Liver (tissue), 8 donors: ENCODE measurements at regions not wholly inside any gene's neighbourhood (a gene's known extent, or its start where the extent isn't known, plus 50 kb on each side); places are given as distances from the start of the nearest gene placed in this dataset.

ENCODE experiments used
- DNase-seq: peaks from one replicate; pipeline ENCODE4 v3.0.0-alpha.2; 2017; ENCODE audit warnings: low spot score
- H3K27ac ChIP-seq, 2 donors: one replicate each; pipeline ENCODE4 v1.7.0; 2013; ENCODE audit warnings: inconsistent platforms in 2 of 2, low read length in 2 of 2, control low read depth in 1 of 2, low read depth in 1 of 2, mild to moderate bottlenecking in 1 of 2
- H3K27me3 ChIP-seq, 4 donors: one replicate each; pipeline versions ENCODE4 v1.6.1 to v1.7.0; 2013; ENCODE audit warnings: low read length in 3 of 4, inconsistent platforms in 1 of 4, mild to moderate bottlenecking in 1 of 4, moderate library complexity in 1 of 4; ENCODE audit not compliant: control insufficient read depth in 4 of 4, insufficient read depth in 4 of 4
- H3K36me3 ChIP-seq, 4 donors: one replicate each; pipeline versions ENCODE4 v1.6.1 to v1.7.0; 2013; ENCODE audit warnings: low read length in 3 of 4, mild to moderate bottlenecking in 3 of 4, low read depth in 1 of 4, moderate library complexity in 1 of 4; ENCODE audit not compliant: control insufficient read depth in 4 of 4, insufficient read depth in 3 of 4
- H3K4me1 ChIP-seq, 4 donors: one replicate each; pipeline versions ENCODE4 v1.6.1 to v1.7.0; 2013; ENCODE audit warnings: low read length in 3 of 4, mild to moderate bottlenecking in 3 of 4, moderate library complexity in 1 of 4; ENCODE audit not compliant: control insufficient read depth in 4 of 4, insufficient read depth in 4 of 4
- H3K4me3 ChIP-seq, 3 donors: one replicate each; pipeline versions ENCODE4 v1.6.1 to v1.7.0; 2013; ENCODE audit warnings: low read length in 3 of 3, control low read depth in 1 of 3, low read depth in 1 of 3, mild to moderate bottlenecking in 1 of 3
- H3K9ac ChIP-seq, 2 donors: one replicate each; pipeline ENCODE4 v1.7.0; 2013; ENCODE audit warnings: low read length in 2 of 2, mild to moderate bottlenecking in 2 of 2, moderate library complexity in 2 of 2, control low read depth in 1 of 2, low read depth in 1 of 2
- H3K9me3 ChIP-seq, 4 donors: one replicate each; pipeline versions ENCODE4 v1.6.1 to v1.7.0; 2013; ENCODE audit warnings: low read length in 3 of 4; ENCODE audit not compliant: control insufficient read depth in 4 of 4
- ATF3 ChIP-seq: IDR thresholded peaks from 2 replicates; pipeline ENCODE4 v1.6.1; 2016; ENCODE audit warnings: antibody characterized with exemption
- CTCF ChIP-seq: fragments of 150-350 bp; IDR thresholded peaks from 2 replicates; pipeline ENCODE4 v1.5.1; 2017; ENCODE audit warnings: improper control_type of control experiment, low read depth, low read length; ENCODE audit not compliant: missing input control
- EGR1 ChIP-seq, 2 donors: IDR thresholded peaks; 2 replicates each; pipeline ENCODE4 v1.6.1; 2016 to 2018; ENCODE audit warnings: antibody characterized with exemption in 2 of 2, low read depth in 2 of 2
- FOXA1 ChIP-seq: IDR thresholded peaks from 2 replicates; pipeline ENCODE4 v1.6.1; 2016; ENCODE audit warnings: antibody characterized with exemption
- FOXA2 ChIP-seq: IDR thresholded peaks from 2 replicates; pipeline ENCODE4 v1.6.1; 2016; ENCODE audit warnings: antibody characterized with exemption
- GABPA ChIP-seq, 2 donors: IDR thresholded peaks in 1 of 2; conservative IDR thresholded peaks in 1 of 2; 2 replicates each; pipeline ENCODE4 v1.6.1; 2016; ENCODE audit warnings: antibody characterized with exemption in 2 of 2, mild to moderate bottlenecking in 1 of 2, moderate library complexity in 1 of 2
- HNF4A ChIP-seq, 2 donors: conservative IDR thresholded peaks; 2 replicates each; pipeline ENCODE4 v1.6.1; 2016; ENCODE audit warnings: antibody characterized with exemption in 2 of 2, mild to moderate bottlenecking in 2 of 2
- HNF4G ChIP-seq: IDR thresholded peaks from 2 replicates; pipeline ENCODE4 v1.6.1; 2016; ENCODE audit warnings: antibody characterized with exemption
- JUND ChIP-seq, 2 donors: IDR thresholded peaks; 2 replicates each; pipeline ENCODE4 v1.6.1; 2016; ENCODE audit warnings: antibody characterized with exemption in 2 of 2
- MAX ChIP-seq: IDR thresholded peaks from 2 replicates; pipeline ENCODE4 v1.6.1; 2016; ENCODE audit warnings: antibody characterized with exemption
- NR2F2 ChIP-seq: IDR thresholded peaks from 2 replicates; pipeline ENCODE4 v1.6.1; 2016; ENCODE audit warnings: antibody characterized with exemption
- REST ChIP-seq: IDR thresholded peaks from 2 replicates; pipeline ENCODE4 v1.6.1; 2016; ENCODE audit warnings: antibody characterized with exemption, mild to moderate bottlenecking
- RXRA ChIP-seq, 2 donors: IDR thresholded peaks; 2 replicates each; pipeline ENCODE4 v1.6.1; 2017 to 2018; ENCODE audit warnings: antibody characterized with exemption in 2 of 2, mild to moderate bottlenecking in 1 of 2
- SP1 ChIP-seq: IDR thresholded peaks from 2 replicates; pipeline ENCODE4 v1.6.1; 2018; ENCODE audit warnings: antibody characterized with exemption, mild to moderate bottlenecking
- TAF1 ChIP-seq: conservative IDR thresholded peaks from 2 replicates; pipeline ENCODE4 v1.6.1; 2016; ENCODE audit warnings: antibody characterized with exemption, mild to moderate bottlenecking
- YY1 ChIP-seq: IDR thresholded peaks from 2 replicates; pipeline ENCODE4 v1.6.1; 2016; ENCODE audit warnings: antibody characterized with exemption, mild to moderate bottlenecking
- WGBS: extraction: QIAGEN DNeasy Blood & Tissue Kit; methylation state at CpG from one replicate; pipeline ENCODE4 v1.1.7; 2013; 5-methylcytosine and 5-hydroxymethylcytosine counted together
- TF ChIP-seq, protein P1 (sequence below): IDR thresholded peaks from 2 replicates; pipeline ENCODE4 v1.6.1; 2016; ENCODE audit warnings: antibody characterized with exemption
- donor health status: healthy.
- donor health status: healthy.
- donor health status: healthy.
- donor health status: healthy.
- donor health status: healthy.

DNA sequence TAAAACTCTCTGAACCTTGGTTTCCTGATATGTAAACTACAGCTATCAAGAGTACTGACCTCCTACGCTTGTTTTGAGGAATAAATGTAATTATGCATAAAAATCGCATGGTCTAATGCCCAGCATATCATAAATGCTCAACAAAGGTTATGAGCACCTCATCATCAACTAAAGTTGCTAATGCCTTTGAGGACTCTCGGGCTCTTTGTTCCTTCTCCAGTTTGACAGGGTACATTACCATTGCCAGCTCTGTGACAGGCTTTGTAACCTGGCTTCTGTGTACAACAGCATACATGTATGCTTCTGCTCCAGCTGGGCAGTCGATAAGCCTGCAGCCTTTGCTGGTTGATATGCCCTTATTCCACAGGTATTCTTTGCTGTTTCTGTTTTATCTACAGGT, 95.2 kb downstream of the C9orf152 start:
- no peak for DNase-seq
- no peak overlapping the region for H3K4me3 ChIP-seq
- TF ChIP-seq MAX (no peak), HNF4A (conservative IDR thresholded peaks at IDR 0.05) (no peak), FOXA1 (no peak), HNF4G (no peak), EGR1 (IDR thresholded peaks at IDR 0.05; ENCODE audit: low read depth in 2 of 2) (no peak), REST (no peak), FOXA2 (no peak), ATF3 (no peak), SP1 (no peak), GABPA (IDR thresholded peaks at IDR 0.05 in 1 of 2, conservative IDR thresholded peaks at IDR 0.05 in 1 of 2) (no peak), YY1 (no peak), NR2F2 (no peak), TAF1 (no peak), JUND (IDR thresholded peaks at IDR 0.05) (no peak), CTCF (no peak), RXRA (IDR thresholded peaks at IDR 0.05) (no peak)
- TF ChIP-seq, protein P1, sequence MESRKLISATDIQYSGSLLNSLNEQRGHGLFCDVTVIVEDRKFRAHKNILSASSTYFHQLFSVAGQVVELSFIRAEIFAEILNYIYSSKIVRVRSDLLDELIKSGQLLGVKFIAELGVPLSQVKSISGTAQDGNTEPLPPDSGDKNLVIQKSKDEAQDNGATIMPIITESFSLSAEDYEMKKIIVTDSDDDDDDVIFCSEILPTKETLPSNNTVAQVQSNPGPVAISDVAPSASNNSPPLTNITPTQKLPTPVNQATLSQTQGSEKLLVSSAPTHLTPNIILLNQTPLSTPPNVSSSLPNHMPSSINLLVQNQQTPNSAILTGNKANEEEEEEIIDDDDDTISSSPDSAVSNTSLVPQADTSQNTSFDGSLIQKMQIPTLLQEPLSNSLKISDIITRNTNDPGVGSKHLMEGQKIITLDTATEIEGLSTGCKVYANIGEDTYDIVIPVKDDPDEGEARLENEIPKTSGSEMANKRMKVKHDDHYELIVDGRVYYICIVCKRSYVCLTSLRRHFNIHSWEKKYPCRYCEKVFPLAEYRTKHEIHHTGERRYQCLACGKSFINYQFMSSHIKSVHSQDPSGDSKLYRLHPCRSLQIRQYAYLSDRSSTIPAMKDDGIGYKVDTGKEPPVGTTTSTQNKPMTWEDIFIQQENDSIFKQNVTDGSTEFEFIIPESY = no peak
- H3K9ac ChIP-seq = no peak overlapping the region
- no peaks in the 10 kb centered on the region for H3K9me3 ChIP-seq
- peaks cover 0 to 6% (median under 1%) of the 10 kb centered on the region in 4 donors for H3K36me3 ChIP-seq
- WGBS = 95% methylated on average over 4 of the region's 4 CpGs
- H3K27ac ChIP-seq = no peak overlapping the region
- H3K27me3 ChIP-seq = no peaks in the 10 kb centered on the region
- H3K4me1 ChIP-seq = no peaks in the 10 kb centered on the region
